Mesenchymal stem cell (in vitro differentiated cells and primary cell): ENCODE measurements at regions not wholly inside any gene's neighbourhood (a gene's known extent, or its start where the extent isn't known, plus 50 kb on each side); places are given as distances from the start of the nearest gene placed in this dataset.
"Not testable (repeated sequence)": the region's sequence is repeated elsewhere in the genome, so short reads cannot be mapped to it uniquely, and the experiment has no call there.

Experiments used
- DNase-seq: peaks from one replicate; pipeline ENCODE4 v3.0.0-alpha.2; 2013
- H2AFZ ChIP-seq: one replicate; pipeline ENCODE4 v1.6.1; 2013; ENCODE audit warnings: low read depth, mild to moderate bottlenecking, control low read depth, inconsistent platforms, low read length, moderate library complexity
- H2AK5ac ChIP-seq: 2 replicates; pipeline ENCODE4 v1.6.1; 2013; ENCODE audit warnings: low read length, moderate library complexity, mild to moderate bottlenecking, inconsistent platforms; ENCODE audit not compliant: severe bottlenecking
- H2BK120ac ChIP-seq: one replicate; pipeline ENCODE4 v1.6.1; 2013; ENCODE audit warnings: low read depth, mild to moderate bottlenecking, inconsistent platforms, low read length, moderate library complexity
- H2BK12ac ChIP-seq, 2 experiments: one replicate each; pipeline ENCODE4 v1.6.1; 2013; ENCODE audit warnings: inconsistent platforms in 2 of 2, low read length in 2 of 2, mild to moderate bottlenecking in 2 of 2, moderate library complexity in 2 of 2, control low read depth in 1 of 2
- H2BK15ac ChIP-seq: one replicate; pipeline ENCODE4 v1.6.1; 2013; ENCODE audit warnings: mild to moderate bottlenecking, low read depth, inconsistent platforms; ENCODE audit not compliant: poor library complexity, severe bottlenecking
- H2BK5ac ChIP-seq: 2 replicates; pipeline ENCODE4 v1.6.1; 2013; ENCODE audit warnings: low read depth, mild to moderate bottlenecking, low read length, control low read depth, inconsistent platforms; ENCODE audit not compliant: poor library complexity, severe bottlenecking
- H3K14ac ChIP-seq, 2 experiments: one replicate each; pipeline ENCODE4 v1.6.1; 2013; ENCODE audit warnings: inconsistent platforms in 2 of 2, low read length in 2 of 2, control low read depth in 1 of 2, mild to moderate bottlenecking in 1 of 2, moderate library complexity in 1 of 2
- H3K18ac ChIP-seq, 2 experiments: one replicate each; pipeline ENCODE4 v1.6.1; 2013; ENCODE audit warnings: inconsistent platforms in 2 of 2, low read length in 2 of 2, control low read depth in 1 of 2, low read depth in 1 of 2, mild to moderate bottlenecking in 1 of 2
- H3K23ac ChIP-seq, 2 experiments: one replicate each; pipeline ENCODE4 v1.6.1; 2013; ENCODE audit warnings: inconsistent platforms in 2 of 2, low read length in 2 of 2, mild to moderate bottlenecking in 2 of 2, moderate library complexity in 2 of 2, control low read depth in 1 of 2
- H3K27ac ChIP-seq: 2 replicates; pipeline ENCODE4 v1.5.1; 2013; ENCODE audit warnings: mild to moderate bottlenecking, moderate library complexity, low read length, control low read depth, inconsistent platforms; ENCODE audit not compliant: poor library complexity, severe bottlenecking
- H3K27me3 ChIP-seq, 2 experiments: 2 replicates each; pipeline versions ENCODE4 v1.6.1 to v1.7.0; 2013; ENCODE audit warnings: low read length in 2 of 2, mild to moderate bottlenecking in 2 of 2, moderate library complexity in 2 of 2, control low read depth in 1 of 2, inconsistent platforms in 1 of 2; ENCODE audit not compliant: control insufficient read depth in 1 of 2, insufficient read depth in 1 of 2
- H3K36me3 ChIP-seq, 2 experiments: 2 replicates each; pipeline versions ENCODE4 v1.6.1 to v1.7.0; 2013; ENCODE audit warnings: low read length in 2 of 2, control low read depth in 1 of 2, inconsistent platforms in 1 of 2, low read depth in 1 of 2, mild to moderate bottlenecking in 1 of 2; ENCODE audit not compliant: insufficient read depth in 2 of 2, control insufficient read depth in 1 of 2
- H3K4ac ChIP-seq, 2 experiments: one replicate each; pipeline ENCODE4 v1.6.1; 2013; ENCODE audit warnings: inconsistent platforms in 2 of 2, low read length in 2 of 2, mild to moderate bottlenecking in 2 of 2, moderate library complexity in 2 of 2, control low read depth in 1 of 2, low read depth in 1 of 2
- H3K4me1 ChIP-seq: 2 replicates; pipeline ENCODE4 v1.6.1; 2013; ENCODE audit warnings: low read depth, low read length, control low read depth; ENCODE audit not compliant: control insufficient read depth, insufficient read depth
- H3K4me2 ChIP-seq: 2 replicates; pipeline ENCODE4 v1.6.1; 2013; ENCODE audit warnings: low read length, mild to moderate bottlenecking, inconsistent platforms; ENCODE audit not compliant: poor library complexity, severe bottlenecking
- H3K4me3 ChIP-seq, 2 experiments: 2 replicates each; pipeline versions ENCODE4 v1.5.1 to v1.7.0; 2013; ENCODE audit warnings: low read length in 2 of 2, mild to moderate bottlenecking in 2 of 2, control low read depth in 1 of 2, low read depth in 1 of 2; ENCODE audit not compliant: insufficient read depth in 1 of 2
- H3K79me1 ChIP-seq: replicated peaks from 2 replicates; pipeline ENCODE4 v1.6.1; 2013; ENCODE audit warnings: mild to moderate bottlenecking, control low read depth, low read length, inconsistent platforms; ENCODE audit not compliant: poor library complexity, severe bottlenecking
- H3K9ac ChIP-seq: 2 replicates; pipeline ENCODE4 v1.7.0; 2013; ENCODE audit warnings: mild to moderate bottlenecking, low read length, moderate library complexity
- H3K9me3 ChIP-seq: 2 replicates; pipeline ENCODE4 v1.7.0; 2013; ENCODE audit warnings: mild to moderate bottlenecking, low read length; ENCODE audit not compliant: control insufficient read depth
- H4K8ac ChIP-seq: one replicate; pipeline ENCODE4 v1.6.1; 2013; ENCODE audit warnings: inconsistent platforms, mild to moderate bottlenecking, low read length, moderate library complexity
- H4K91ac ChIP-seq: one replicate; pipeline ENCODE4 v1.6.1; 2013; ENCODE audit warnings: mild to moderate bottlenecking, low read length, inconsistent platforms
- WGBS: methylation state at CpG from one replicate; pipeline ENCODE4 v1.1.7; 2013; ENCODE audit warnings: mixed read lengths; 5-methylcytosine and 5-hydroxymethylcytosine counted together

DNA sequence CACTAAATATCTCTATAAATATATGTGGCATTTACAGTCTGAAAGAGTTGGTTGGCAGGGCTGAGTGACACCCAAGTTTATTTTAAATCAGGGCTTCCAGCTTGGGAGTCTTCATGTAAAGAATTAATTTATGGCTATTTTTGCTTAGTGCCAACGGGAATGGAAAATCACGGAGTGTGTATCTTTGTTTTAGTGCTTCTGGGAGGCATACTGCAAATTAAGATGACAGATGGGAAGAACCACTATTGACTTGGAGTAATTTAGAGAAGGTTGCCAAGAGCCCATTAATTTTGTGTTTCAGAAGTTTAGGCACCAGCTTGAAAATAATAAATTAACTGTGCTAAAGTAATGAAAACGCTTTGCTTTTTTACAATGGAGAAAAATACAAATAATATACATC is 135.2 kb downstream of the GPR37 start:
- Histone ChIP-seq H4K8ac (no peak overlapping the region), H3K18ac (no peak overlapping the region), H3K27me3 (no peaks in the 10 kb centered on the region), H3K36me3 (no peaks in the 10 kb centered on the region), H3K9ac (no peak overlapping the region), H3K14ac (no peak overlapping the region), H2AFZ (no peak overlapping the region), H4K91ac (no peak overlapping the region), H2BK120ac (no peak overlapping the region), H3K9me3 (peaks cover 8% of the 10 kb centered on the region), H2BK5ac (no peak overlapping the region), H3K4me2 (no peak overlapping the region), H2BK12ac (no peak overlapping the region), H3K27ac (no peak overlapping the region), H2AK5ac (no peak overlapping the region), H3K23ac (no peak overlapping the region), H3K79me1 (no peaks in the 10 kb centered on the region), H2BK15ac (no peak overlapping the region), H3K4ac (no peak overlapping the region), H3K4me3 (no peak overlapping the region), H3K4me1 (no peaks in the 10 kb centered on the region)
- no peak for DNase-seq
- 75% methylated on average over 2 of the region's 3 CpGs for WGBS

DNA sequence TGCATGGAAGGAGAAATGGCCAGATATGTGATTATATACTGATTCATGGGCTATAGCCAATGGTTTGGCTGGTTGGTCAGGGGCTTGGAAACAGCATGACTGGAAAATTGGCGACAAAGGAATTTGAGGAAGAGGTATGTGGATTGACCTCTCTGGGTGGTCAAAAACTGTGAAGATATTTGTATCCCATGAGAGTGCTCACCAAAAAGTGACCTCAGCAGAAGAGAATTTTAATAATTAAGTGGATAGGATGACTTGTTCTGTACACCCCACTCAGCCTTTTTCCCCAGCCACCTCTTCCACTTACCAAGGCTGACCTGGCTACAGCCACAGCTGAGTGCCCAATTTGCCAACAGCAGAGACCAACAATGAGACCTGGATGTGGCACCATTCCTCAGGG is 146.7 kb downstream of the GPR37 start:
- no peak overlapping the region for H3K4me2 ChIP-seq
- no peak overlapping the region for H2BK12ac ChIP-seq
- DNase-seq: no peak
- no peak overlapping the region for H2BK120ac ChIP-seq
- peaks cover 3% of the 10 kb centered on the region for H3K4me1 ChIP-seq
- H2BK15ac ChIP-seq: no peak overlapping the region
- no peak overlapping the region for H3K18ac ChIP-seq
- no peak overlapping the region for H2AK5ac ChIP-seq
- no peak overlapping the region for H3K4me3 ChIP-seq
- no peak overlapping the region for H4K91ac ChIP-seq
- 69% methylated on average over 1 of the region's 1 CpG for WGBS
- H3K4ac ChIP-seq: no peak overlapping the region
- H4K8ac ChIP-seq: no peak overlapping the region
- no peak overlapping the region for H2AFZ ChIP-seq
- no peak overlapping the region for H3K14ac ChIP-seq
- H3K36me3 ChIP-seq: no peaks in the 10 kb centered on the region
- no peaks in the 10 kb centered on the region for H3K27me3 ChIP-seq
- H3K9me3 ChIP-seq: peaks cover 18% of the 10 kb centered on the region
- H3K27ac ChIP-seq: no peak overlapping the region
- no peaks in the 10 kb centered on the region for H3K79me1 ChIP-seq
- no peak overlapping the region for H3K9ac ChIP-seq
- H2BK5ac ChIP-seq: no peak overlapping the region
- no peak overlapping the region for H3K23ac ChIP-seq

DNA sequence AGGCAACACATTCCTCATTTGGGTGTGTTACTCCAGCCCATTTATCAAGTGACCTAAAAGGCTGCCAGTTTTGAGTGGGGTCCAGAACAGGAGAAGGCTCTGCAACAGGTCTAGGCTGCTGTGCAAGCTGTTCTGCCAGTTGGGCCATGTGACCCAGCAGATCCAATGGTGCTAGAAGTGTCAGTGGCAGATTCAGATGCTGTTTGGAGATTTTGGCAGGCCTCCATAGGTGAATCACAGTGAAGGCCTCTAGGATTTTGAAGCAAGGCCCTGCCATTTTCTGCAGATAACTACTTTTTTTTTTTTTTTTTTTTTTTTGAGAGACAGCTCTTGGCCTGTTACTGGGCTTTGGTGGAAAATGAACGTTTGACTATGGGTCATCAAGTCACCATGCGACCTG is 147.5 kb downstream of the GPR37 start:
- not testable (repeated sequence) for H4K8ac ChIP-seq, H3K14ac ChIP-seq, H3K4ac ChIP-seq, H3K18ac ChIP-seq, H3K23ac ChIP-seq, H4K91ac ChIP-seq, H2AFZ ChIP-seq, H3K4me2 ChIP-seq, H3K4me3 ChIP-seq, H3K9ac ChIP-seq, H3K79me1 ChIP-seq, H2BK5ac ChIP-seq, H2BK120ac ChIP-seq, H2AK5ac ChIP-seq, H2BK15ac ChIP-seq, H3K36me3 ChIP-seq, H3K27ac ChIP-seq, H2BK12ac ChIP-seq, H3K4me1 ChIP-seq, H3K27me3 ChIP-seq, DNase-seq
- H3K9me3 ChIP-seq: peaks cover 18% of the 10 kb centered on the region
- WGBS: 86% methylated on average over 2 of the region's 2 CpGs

DNA sequence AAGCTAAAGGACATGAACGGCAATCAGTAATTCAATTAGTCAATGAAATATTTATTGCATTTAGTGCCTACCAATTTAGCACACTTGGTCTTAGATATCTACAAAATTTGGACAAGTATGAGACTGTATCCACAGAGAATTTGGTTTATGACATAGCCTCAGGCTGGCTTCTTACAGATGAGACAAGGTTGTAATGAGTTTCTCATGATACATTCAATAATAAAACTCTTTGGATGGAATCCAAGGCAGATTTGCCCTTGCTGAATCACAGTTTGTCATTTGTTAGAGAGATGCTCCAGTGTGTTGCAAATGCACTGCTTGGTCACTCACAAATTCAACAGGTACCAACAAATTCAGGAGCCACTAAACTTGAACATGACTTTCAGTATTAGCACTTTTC is 162.5 kb downstream of the GPR37 start:
- no peak overlapping the region for H3K9ac ChIP-seq
- no peak overlapping the region for H3K4me3 ChIP-seq
- no peaks in the 10 kb centered on the region for H3K36me3 ChIP-seq
- H3K4me2 ChIP-seq: no peak overlapping the region
- H4K8ac ChIP-seq: no peak overlapping the region
- H3K27ac ChIP-seq: no peak overlapping the region
- H3K23ac ChIP-seq: no peak overlapping the region
- no peak overlapping the region for H2AFZ ChIP-seq
- DNase-seq: no peak
- peaks cover 5% of the 10 kb centered on the region for H3K9me3 ChIP-seq
- H2BK120ac ChIP-seq: no peak overlapping the region
- no peak overlapping the region for H4K91ac ChIP-seq
- no peaks in the 10 kb centered on the region for H3K79me1 ChIP-seq
- no peak overlapping the region for H3K18ac ChIP-seq
- H2AK5ac ChIP-seq: no peak overlapping the region
- WGBS: no CpG with 5 or more reads among the region's 1 CpG
- no peak overlapping the region for H2BK12ac ChIP-seq
- no peak overlapping the region for H3K4ac ChIP-seq
- H3K27me3 ChIP-seq: no peaks in the 10 kb centered on the region
- no peak overlapping the region for H3K14ac ChIP-seq
- H2BK5ac ChIP-seq: no peak overlapping the region
- no peaks in the 10 kb centered on the region for H3K4me1 ChIP-seq
- H2BK15ac ChIP-seq: no peak overlapping the region
